Suprapubic skin (tissue), 4 donors: ENCODE measurements at regions not wholly inside any gene's neighbourhood (a gene's known extent, or its start where the extent isn't known, plus 50 kb on each side); places are given as distances from the start of the nearest gene placed in this dataset.

Experiments
- EP300 ChIP-seq: sonication (generic); formaldehyde crosslinking; IDR thresholded peaks from one replicate; pipeline ENCODE4 v1.6.1; 2017; ENCODE audit warnings: antibody characterized with exemption
- POLR2A ChIP-seq, 2 donors: fragments of 450-650 bp; IDR thresholded peaks; one replicate each; pipeline ENCODE4 v1.6.1; 2017; ENCODE audit warnings: antibody characterized with exemption in 2 of 2, mild to moderate bottlenecking in 2 of 2, moderate library complexity in 2 of 2
- POLR2AphosphoS5 ChIP-seq, 3 donors: sonication (generic); formaldehyde crosslinking; IDR thresholded peaks; one replicate each; pipeline ENCODE4 v1.6.1; 2017; ENCODE audit warnings: antibody characterized with exemption in 3 of 3
- TF ChIP-seq, protein P1 (sequence below), 2 donors: fragments of 200-600 bp in 1 of 2; fragments of 450-650 bp in 1 of 2; sonication (generic) in 1 of 2; IDR thresholded peaks; one replicate each; pipeline ENCODE4 v1.5.1; 2016 to 2019; ENCODE audit warnings: antibody characterized with exemption in 2 of 2, mild to moderate bottlenecking in 1 of 2, moderate library complexity in 1 of 2

DNA sequence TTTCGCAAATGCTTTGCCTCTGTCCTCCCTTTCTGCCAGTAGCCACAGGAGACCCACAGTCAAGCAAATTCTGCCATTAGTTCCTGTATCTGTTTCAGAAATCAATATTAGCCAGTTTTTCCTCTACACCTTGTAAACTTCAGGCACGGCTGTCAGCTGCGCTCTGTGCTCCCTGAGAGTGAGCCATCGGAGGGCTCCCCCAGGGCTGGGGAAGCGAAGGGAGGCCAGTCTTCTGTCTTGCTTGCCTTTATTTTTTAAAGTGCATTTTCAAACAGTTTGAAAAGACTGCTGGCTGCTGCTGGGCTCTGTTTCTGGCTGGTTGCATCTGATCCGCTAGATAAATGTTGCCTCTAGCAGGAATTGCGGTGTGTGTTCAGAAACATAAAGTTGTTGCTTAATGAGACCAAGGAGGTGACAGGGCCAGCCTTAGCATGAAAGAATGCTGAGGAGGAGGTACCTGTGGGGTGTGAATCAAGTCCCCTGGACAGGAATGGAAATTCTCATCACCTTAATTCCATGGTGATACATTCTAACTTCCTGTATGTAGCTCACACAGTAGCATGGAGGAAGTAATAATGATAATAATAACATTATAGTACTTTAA is 421.7 kb upstream of the KIF2A start:
- TF ChIP-seq POLR2A (IDR thresholded peaks at IDR 0.05) (no peak), POLR2AphosphoS5 (IDR thresholded peaks at IDR 0.05) (no peak), EP300 (no peak)
- TF ChIP-seq, protein P1, sequence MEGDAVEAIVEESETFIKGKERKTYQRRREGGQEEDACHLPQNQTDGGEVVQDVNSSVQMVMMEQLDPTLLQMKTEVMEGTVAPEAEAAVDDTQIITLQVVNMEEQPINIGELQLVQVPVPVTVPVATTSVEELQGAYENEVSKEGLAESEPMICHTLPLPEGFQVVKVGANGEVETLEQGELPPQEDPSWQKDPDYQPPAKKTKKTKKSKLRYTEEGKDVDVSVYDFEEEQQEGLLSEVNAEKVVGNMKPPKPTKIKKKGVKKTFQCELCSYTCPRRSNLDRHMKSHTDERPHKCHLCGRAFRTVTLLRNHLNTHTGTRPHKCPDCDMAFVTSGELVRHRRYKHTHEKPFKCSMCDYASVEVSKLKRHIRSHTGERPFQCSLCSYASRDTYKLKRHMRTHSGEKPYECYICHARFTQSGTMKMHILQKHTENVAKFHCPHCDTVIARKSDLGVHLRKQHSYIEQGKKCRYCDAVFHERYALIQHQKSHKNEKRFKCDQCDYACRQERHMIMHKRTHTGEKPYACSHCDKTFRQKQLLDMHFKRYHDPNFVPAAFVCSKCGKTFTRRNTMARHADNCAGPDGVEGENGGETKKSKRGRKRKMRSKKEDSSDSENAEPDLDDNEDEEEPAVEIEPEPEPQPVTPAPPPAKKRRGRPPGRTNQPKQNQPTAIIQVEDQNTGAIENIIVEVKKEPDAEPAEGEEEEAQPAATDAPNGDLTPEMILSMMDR (IDR thresholded peaks at IDR 0.05) = no peak
